K562 (cell line): ENCODE measurements at regions not wholly inside any gene's neighbourhood (a gene's known extent, or its start where the extent isn't known, plus 50 kb on each side); places are given as distances from the start of the nearest gene placed in this dataset.

Experiments
- CHD1 ChIP-seq: fragments of 200-600 bp; sonication (generic); IDR thresholded peaks from one replicate; pipeline ENCODE4 v1.6.1; 2012; ENCODE audit warnings: mild to moderate bottlenecking, moderate library complexity, low read length, inconsistent platforms
- GTF2E2 ChIP-seq: fragments of 200-800 bp; sonication (Bioruptor generic); IDR thresholded peaks from 2 replicates; pipeline ENCODE4 v1.6.1; 2016; ENCODE audit warnings: missing genetic modification characterization, missing compliant biosample characterization
- GTF2F1 ChIP-seq: IDR thresholded peaks from 2 replicates; pipeline ENCODE4 v1.6.1; 2011; ENCODE audit warnings: low read depth, low read length, improper control_type of control experiment
- HNRNPLL ChIP-seq: fragments of 200-400 bp; formaldehyde crosslinking; IDR thresholded peaks from 2 replicates; pipeline ENCODE4 v1.6.1; 2017; ENCODE audit warnings: low read length, low read depth, mild to moderate bottlenecking; ENCODE audit not compliant: poor library complexity, severe bottlenecking
- ZBTB17 ChIP-seq: fragments of 450-650 bp; formaldehyde crosslinking; IDR thresholded peaks from 2 replicates; pipeline ENCODE4 v1.4.0; 2020; ENCODE audit warnings: mild to moderate bottlenecking
- ZNF316 ChIP-seq: fragments of 450-650 bp; IDR thresholded peaks from 2 replicates; pipeline ENCODE4 v1.6.1; 2016
- TF ChIP-seq, protein P1 (sequence below): sonication (generic); formaldehyde crosslinking; IDR thresholded peaks from 2 replicates; pipeline ENCODE4 v1.8.1; 2023; ENCODE audit warnings: missing genetic modification reagents, mild to moderate bottlenecking, borderline replicate concordance
- TF ChIP-seq, protein P2 (sequence below), 2 experiments: fragments of 450-650 bp in 1 of 2; sonication (generic) in 1 of 2; formaldehyde crosslinking in 1 of 2; IDR thresholded peaks in 1 of 2; conservative IDR thresholded peaks in 1 of 2; 2 replicates each; pipeline versions ENCODE4 v1.6.1 to v1.8.1; 2016 to 2023; ENCODE audit warnings: mild to moderate bottlenecking in 2 of 2, moderate library complexity in 2 of 2, inconsistent platforms in 1 of 2, missing genetic modification reagents in 1 of 2
- TF ChIP-seq, protein P3 (sequence below): fragments of 450-650 bp; IDR thresholded peaks from 2 replicates; pipeline ENCODE4 v1.6.1; 2016; ENCODE audit warnings: antibody characterized with exemption
- TF ChIP-seq, protein P4 (sequence below): fragments of 450-650 bp; IDR thresholded peaks from 2 replicates; pipeline ENCODE4 v1.7.1; 2018; ENCODE audit warnings: mild to moderate bottlenecking, low read depth; ENCODE audit not compliant: partially characterized antibody

DNA sequence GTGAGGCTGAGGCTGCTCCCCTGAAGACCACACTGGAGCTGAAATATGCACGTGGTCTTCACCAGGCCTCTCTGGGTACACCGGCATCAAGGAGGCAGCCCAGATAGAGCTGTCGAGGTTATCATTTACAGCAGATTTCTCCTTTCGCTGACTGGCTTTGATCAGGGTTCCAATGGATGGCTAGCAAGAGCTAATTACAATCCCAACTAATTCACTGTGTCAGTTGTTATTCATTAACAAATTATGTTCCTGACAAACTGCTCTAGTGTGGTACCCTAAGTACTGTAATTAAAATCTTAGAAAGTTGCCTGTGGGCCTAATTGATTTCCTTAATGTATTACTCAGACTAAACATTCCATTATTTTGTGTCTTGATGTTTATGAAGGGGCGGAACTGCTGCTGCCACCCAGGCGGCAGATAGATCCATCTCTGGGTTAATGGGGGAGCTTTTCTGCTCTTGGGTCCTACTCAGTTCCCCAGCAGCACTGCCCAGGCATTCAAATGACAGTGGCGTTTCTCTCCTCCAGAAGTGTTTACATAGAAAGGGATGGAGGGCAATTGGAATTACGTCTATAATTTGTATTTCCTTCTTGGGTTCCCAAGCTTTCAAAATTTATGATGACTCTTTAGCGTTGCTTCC, 71.7 kb upstream of the RAD23B start (continued):
- TF ChIP-seq, protein P1, sequence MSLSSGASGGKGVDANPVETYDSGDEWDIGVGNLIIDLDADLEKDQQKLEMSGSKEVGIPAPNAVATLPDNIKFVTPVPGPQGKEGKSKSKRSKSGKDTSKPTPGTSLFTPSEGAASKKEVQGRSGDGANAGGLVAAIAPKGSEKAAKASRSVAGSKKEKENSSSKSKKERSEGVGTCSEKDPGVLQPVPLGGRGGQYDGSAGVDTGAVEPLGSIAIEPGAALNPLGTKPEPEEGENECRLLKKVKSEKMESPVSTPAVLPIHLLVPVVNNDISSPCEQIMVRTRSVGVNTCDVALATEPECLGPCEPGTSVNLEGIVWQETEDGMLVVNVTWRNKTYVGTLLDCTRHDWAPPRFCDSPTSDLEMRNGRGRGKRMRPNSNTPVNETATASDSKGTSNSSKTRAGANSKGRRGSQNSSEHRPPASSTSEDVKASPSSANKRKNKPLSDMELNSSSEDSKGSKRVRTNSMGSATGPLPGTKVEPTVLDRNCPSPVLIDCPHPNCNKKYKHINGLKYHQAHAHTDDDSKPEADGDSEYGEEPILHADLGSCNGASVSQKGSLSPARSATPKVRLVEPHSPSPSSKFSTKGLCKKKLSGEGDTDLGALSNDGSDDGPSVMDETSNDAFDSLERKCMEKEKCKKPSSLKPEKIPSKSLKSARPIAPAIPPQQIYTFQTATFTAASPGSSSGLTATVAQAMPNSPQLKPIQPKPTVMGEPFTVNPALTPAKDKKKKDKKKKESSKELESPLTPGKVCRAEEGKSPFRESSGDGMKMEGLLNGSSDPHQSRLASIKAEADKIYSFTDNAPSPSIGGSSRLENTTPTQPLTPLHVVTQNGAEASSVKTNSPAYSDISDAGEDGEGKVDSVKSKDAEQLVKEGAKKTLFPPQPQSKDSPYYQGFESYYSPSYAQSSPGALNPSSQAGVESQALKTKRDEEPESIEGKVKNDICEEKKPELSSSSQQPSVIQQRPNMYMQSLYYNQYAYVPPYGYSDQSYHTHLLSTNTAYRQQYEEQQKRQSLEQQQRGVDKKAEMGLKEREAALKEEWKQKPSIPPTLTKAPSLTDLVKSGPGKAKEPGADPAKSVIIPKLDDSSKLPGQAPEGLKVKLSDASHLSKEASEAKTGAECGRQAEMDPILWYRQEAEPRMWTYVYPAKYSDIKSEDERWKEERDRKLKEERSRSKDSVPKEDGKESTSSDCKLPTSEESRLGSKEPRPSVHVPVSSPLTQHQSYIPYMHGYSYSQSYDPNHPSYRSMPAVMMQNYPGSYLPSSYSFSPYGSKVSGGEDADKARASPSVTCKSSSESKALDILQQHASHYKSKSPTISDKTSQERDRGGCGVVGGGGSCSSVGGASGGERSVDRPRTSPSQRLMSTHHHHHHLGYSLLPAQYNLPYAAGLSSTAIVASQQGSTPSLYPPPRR (CRISPR knock-in tag) = no peak
- TF ChIP-seq HNRNPLL = no peak
- TF ChIP-seq ZNF316 = no peak
- TF ChIP-seq, protein P2, sequence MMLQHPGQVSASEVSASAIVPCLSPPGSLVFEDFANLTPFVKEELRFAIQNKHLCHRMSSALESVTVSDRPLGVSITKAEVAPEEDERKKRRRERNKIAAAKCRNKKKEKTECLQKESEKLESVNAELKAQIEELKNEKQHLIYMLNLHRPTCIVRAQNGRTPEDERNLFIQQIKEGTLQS (IDR thresholded peaks at IDR 0.05) = no peak
- TF ChIP-seq, protein P2 (CRISPR knock-in tag; conservative IDR thresholded peaks at IDR 0.05) = no peak
- TF ChIP-seq, protein P3, sequence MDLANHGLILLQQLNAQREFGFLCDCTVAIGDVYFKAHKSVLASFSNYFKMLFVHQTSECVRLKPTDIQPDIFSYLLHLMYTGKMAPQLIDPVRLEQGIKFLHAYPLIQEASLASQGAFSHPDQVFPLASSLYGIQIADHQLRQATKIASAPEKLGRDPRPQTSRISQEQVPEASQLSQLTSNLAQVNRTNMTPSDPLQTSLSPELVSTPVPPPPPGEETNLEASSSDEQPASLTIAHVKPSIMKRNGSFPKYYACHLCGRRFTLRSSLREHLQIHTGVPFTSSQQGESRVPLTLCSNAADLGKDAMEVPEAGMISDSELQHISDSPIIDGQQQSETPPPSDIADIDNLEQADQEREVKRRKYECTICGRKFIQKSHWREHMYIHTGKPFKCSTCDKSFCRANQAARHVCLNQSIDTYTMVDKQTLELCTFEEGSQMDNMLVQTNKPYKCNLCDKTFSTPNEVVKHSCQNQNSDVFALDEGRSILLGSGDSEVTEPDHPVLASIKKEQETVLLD = no peak
- TF ChIP-seq, protein P4, sequence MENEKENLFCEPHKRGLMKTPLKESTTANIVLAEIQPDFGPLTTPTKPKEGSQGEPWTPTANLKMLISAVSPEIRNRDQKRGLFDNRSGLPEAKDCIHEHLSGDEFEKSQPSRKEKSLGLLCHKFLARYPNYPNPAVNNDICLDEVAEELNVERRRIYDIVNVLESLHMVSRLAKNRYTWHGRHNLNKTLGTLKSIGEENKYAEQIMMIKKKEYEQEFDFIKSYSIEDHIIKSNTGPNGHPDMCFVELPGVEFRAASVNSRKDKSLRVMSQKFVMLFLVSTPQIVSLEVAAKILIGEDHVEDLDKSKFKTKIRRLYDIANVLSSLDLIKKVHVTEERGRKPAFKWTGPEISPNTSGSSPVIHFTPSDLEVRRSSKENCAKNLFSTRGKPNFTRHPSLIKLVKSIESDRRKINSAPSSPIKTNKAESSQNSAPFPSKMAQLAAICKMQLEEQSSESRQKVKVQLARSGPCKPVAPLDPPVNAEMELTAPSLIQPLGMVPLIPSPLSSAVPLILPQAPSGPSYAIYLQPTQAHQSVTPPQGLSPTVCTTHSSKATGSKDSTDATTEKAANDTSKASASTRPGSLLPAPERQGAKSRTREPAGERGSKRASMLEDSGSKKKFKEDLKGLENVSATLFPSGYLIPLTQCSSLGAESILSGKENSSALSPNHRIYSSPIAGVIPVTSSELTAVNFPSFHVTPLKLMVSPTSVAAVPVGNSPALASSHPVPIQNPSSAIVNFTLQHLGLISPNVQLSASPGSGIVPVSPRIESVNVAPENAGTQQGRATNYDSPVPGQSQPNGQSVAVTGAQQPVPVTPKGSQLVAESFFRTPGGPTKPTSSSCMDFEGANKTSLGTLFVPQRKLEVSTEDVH = no peak
- no peak for TF ChIP-seq CHD1
- no peak for TF ChIP-seq ZBTB17 (CRISPR knock-in tag)
- TF ChIP-seq GTF2E2 (tag) = no peak
- TF ChIP-seq GTF2F1 = no peak
